Limb (tissue), 2 donors: ENCODE measurements at regions not wholly inside any gene's neighbourhood (a gene's known extent, or its start where the extent isn't known, plus 50 kb on each side); places are given as distances from the start of the nearest gene placed in this dataset.

Experiments used
- DNase-seq, 2 donors: peaks; one replicate each; pipeline ENCODE4 v3.0.0-alpha.2; 2016; ENCODE audit errors: extremely low spot score in 2 of 2

- DNase-seq = no peak
Observed at GRCh38 chr1:5502311-5503194, 489.7 kb downstream of the NPHP4 start.

- no peak for DNase-seq
Observed at GRCh38 chr1:5501206-5501930, 490.9 kb downstream of the NPHP4 start.

GRCh38 chr1:5500541-5500940 is 491.7 kb downstream of the NPHP4 start:
- DNase-seq = no peak

GRCh38 chr1:5497503-5497902 is 494.7 kb downstream of the NPHP4 start:
- DNase-seq = no peak

DNA sequence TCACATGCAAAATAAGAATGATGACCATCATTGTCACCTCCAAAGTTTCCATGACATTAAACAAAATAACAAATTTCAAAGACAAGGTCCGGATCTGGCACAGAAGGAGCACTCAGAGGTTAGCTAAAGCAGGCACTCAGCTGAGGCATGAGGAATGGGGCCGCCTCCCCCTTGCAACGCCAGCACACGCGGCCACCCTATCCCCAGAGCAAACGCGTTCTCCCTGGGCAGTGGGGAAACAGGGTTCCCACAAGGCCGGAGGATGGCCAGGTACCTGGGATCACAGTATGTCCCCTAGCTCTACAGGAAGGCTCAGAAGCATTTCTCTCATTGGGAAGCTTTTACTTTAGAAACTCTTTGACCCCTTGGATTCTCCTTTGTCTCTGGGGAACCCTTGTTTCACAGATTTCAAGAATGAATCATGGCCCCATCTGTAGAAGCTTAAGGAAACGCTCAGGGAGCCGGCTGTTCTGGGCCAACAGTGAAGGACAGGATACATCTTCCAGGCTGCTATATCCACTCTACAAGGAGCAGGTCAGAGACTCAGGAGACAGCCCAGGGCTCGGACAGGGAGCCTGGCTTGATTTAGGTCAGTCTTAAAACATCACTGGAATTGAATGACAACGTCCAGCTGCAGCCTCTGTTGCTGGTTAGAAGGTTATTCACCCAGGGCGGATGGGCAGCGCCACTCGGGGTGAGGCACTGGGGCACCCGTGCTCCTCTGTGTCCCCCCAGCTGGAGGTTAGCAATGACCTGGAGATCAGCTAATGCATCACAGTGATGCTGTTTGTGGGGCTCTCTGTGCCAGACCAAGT is 496.4 kb downstream of the NPHP4 start:
- DNase-seq = no peak

- no peak for DNase-seq
Observed at GRCh38 chr1:5494518-5494917, 497.7 kb downstream of the NPHP4 start.

DNA sequence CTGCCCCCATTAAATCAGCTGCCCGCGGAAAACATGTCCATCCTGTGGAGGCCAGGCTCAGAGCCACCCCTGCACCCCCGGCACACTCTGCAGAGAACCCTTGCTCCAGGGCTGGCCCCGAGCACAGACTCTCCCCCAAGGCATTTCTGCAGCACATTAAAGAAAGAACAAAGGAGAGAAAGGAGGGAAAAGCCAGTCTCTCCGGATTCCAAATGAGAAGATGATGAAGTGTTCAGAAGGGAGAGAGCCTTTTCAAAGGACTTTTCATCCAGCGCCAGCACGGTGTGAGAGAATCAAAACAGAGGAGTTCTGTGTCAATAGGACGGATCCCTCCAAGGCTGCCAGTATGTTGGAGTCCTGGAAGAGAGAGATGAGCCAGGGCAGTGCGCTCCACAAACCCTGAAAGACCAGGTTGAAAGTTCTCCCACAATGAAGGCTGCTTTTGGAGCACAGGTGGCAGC is 498.3 kb downstream of the NPHP4 start:
- DNase-seq = no peak

DNA sequence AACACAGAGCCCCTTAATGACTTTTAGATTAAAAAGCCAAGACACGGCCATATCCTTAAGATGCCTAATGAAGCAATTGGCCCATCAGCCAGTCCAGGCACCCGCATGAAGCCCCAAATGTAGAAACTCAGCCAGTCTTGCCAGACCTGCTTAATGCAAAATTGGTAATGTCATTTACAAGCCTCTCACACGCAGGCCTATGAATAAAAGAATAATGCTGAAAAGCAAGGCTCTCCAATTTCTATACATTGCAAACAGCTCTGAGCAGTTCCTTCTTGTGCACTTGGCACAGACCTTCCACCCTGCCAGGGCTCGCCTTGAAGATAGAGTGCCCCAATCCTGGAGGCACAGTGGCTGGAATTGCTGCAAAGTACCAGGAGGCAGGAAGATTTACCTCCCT is 498.9 kb downstream of the NPHP4 start:
- no peak for DNase-seq

- DNase-seq = no peak
Observed at GRCh38 chr1:5492846-5493245, 499.4 kb downstream of the NPHP4 start.

DNA sequence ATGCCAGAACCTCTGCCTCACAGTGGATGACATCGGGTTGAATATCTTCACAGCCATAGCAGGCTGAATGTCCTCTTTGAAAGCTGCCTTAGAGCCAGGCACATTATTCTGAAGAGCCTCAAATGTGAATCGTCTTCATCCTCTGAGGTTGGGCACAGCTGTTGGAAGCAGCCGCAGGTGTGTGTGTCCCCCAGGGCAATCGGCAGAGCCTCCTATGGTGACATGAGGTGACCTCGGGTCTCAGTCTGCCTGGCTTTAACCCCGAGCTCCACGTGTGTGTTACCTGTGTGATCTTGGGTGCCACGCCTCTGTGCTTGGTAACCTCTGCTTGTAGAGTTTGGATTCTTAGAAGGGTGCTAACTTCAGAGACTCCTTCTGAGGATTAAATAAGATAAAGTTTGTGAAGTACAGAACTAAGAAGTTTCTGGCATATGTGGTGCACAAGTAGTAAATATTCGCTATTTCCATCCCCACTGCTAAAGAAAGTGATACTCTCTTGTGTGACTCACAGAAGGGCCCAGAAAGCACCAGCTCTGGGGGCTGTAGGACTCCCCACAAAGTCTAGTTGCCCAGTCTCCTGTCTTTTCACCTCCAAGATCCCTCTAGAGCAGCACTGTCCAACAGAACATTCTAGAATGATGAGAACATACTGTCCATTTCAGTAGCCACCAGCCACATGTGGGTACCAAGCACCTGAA is 500.9 kb downstream of the NPHP4 start:
- DNase-seq = no peak

GRCh38 chr1:5490635-5491034 is 501.6 kb downstream of the NPHP4 start:
- DNase-seq = no peak

DNA sequence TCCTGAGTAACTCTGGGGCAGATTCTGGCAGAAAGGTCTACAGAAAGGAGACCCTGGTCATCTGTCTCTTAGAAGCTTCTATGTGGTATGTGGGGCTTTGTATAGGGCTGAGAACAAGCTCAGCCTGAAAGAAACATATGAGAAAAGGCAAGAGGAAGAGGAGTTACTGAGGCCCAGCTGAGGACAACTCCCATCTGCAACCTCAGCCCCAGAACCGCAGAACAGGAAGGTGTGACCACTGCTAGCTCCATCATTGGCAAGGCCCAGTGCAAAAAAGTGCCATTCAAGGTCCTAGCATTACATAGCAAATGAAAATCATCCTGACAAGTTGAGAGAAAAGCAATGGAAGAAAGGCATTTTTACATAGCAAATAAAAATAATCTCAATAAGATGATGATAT is 503.8 kb downstream of the NPHP4 start:
- no peak for DNase-seq

GRCh38 chr1:5485968-5486696 is 506.1 kb downstream of the NPHP4 start:
- no peak for DNase-seq

DNA sequence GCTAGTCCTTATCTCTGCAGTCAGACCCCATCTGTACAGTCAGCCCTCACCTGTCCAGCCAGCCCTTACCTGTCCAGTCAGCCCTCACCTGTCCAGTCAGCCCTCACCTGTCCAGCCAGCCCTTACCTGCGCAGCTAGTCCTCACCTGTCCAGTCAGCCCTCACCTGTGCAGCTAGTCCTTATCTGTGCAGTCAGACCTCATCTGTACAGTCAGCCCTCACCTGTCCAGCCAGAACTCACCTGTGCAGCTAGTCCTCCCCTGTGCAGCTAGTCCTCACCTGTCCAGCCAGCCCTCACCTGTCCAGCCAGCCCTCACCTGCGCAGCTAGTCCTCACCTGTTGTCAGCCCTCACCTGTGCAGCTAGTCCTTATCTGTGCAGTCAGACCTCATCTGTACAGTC is 506.8 kb downstream of the NPHP4 start:
- no peak for DNase-seq

- DNase-seq = no peak
Observed at GRCh38 chr1:5484451-5485165, 507.6 kb downstream of the NPHP4 start.

- no peak for DNase-seq
Observed at GRCh38 chr1:5481889-5482288, 510.3 kb downstream of the NPHP4 start.

DNA sequence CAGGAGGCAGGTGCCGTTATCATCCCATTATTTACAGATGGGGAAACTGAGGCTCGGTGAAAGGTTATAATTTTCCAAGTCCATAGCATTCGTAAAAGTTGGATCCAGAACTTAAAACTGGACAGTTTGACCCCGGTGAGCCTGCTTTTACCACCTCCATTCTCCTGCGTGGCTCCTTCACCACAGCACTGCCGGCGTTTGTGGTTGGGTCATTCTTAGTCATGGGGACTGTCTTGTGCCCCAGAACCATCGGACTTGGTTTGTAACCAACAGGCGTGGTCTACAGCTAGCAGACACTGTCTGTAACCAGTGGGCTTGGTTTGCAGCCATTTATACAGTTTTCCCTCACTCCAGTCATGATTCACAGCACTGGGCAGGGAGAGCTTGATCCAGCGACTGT is 511.3 kb downstream of the NPHP4 start:
- no peak for DNase-seq

DNA sequence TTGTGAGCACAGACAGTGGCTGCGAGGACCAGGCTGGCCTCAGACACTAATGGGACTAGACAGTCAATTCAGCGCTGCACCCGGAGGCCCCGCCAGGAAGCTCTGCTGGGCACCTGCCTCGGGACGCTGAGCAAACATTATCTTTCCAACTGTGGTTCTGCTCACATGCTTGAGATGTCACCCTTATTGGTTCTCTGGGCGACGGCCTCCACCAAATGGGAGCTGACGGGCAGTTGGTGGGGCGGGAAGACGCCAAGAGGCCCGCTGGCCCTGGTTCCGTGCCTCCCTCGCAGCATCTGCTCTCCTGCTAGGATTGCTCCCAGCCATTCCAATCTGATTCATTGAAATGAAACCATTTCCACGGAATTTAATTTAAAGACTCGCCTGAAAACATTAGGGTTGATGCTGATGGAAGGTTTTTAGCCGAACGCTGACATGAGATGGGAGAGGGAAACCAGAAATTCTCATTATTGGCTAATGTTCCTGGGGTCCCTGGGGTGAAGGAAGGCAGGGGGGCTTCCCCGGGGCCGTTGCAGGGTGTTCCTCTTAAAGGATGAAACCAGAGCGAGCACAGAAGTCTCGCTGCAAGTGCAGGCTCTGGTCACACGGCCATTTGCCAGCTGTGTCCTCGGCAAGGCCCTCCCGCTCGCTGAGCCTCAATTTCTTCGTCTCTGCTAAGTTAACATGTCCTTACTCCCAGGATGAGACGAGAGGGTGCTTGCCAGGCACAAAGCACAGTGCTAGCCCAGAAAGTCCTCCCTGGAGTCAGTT is 512.2 kb downstream of the NPHP4 start:
- DNase-seq = no peak

DNA sequence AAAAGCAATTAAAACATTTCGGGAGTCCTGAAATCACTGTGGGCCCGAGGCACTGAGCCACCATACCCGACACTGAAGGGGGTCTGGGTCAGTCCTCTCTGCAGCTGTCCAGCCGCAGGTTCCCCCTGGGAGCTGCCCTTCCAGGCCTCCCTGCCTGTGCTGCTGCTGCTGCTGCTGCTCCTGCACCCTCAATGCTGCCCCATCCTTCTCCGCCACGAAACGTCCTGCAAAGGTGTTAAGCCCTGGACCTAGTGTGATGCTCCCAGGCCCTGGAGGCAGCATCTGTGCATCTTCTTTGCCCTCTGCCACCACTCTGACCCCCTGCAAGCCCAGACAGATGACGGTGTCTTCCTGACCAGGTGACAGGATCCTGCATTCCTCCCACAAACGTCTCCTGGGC is 513.3 kb downstream of the NPHP4 start:
- DNase-seq = no peak
